K562 (cell line): ENCODE measurements at regions not wholly inside any gene's neighbourhood (a gene's known extent, or its start where the extent isn't known, plus 50 kb on each side); places are given as distances from the start of the nearest gene placed in this dataset.

ENCODE experiments used
- ATAC-seq: fragments of 200-7000 bp; cut with Tn5 transposase; 3 replicates; pipeline ENCODE4 v1.9.1; 2020; ENCODE audit warnings: moderate library complexity
- BruUV-seq: library from RNA; stranded (reverse); fragments of 400-500 nt; replicated peaks from 2 replicates; lab custom pipeline; 2021; lab: Mats Ljungman, UMichigan
- CTCF ChIA-PET: fragments of 300-600 bp; formaldehyde crosslinking; extraction: SDS; loops from one replicate; lab custom pipeline; 2021; ENCODE audit warnings: low intra/inter-chr PET ratio; lab: Yijun Ruan, JAX
- POLR2A ChIA-PET: fragments of 300-600, 350-650 bp; sonication (Branson Sonifier 250); formaldehyde crosslinking; extraction: SDS; loops from one replicate; lab custom pipeline; 2021; ENCODE audit warnings: antibody characterized with exemption, inconsistent platforms; lab: Yijun Ruan, JAX
- DNase-seq, 4 experiments: peaks; one replicate each; pipeline versions ENCODE4 v3.0.0 to v3.0.0-alpha.2; 2011 to 2018; ENCODE audit warnings: low spot score in 3 of 4, mixed read lengths in 3 of 4; ENCODE audit errors: extremely low read depth in 1 of 4
- FAIRE-seq: peaks from 2 replicates; lab custom pipeline; 2011; peaks lifted over from hg19 to GRCh38; lab: Jason Lieb, UNC
- H2AFZ ChIP-seq: 2 replicates; pipeline ENCODE4 v1.6.0; 2011; ENCODE audit warnings: low read depth, low read length, control low read depth, inconsistent platforms
- H3K27ac ChIP-seq: fragments of 200-600 bp; 3 replicates; pipeline ENCODE4 v1.8.0; 2011; ENCODE audit warnings: low read depth, mild to moderate bottlenecking, control low read depth, inconsistent platforms, low read length, moderate library complexity, mixed read lengths; ENCODE audit errors: extremely low read depth
- H3K27me3 ChIP-seq, 2 experiments: fragments of 300-600 bp in 1 of 2; 2 replicates in 1 of 2; 3 replicates in 1 of 2; pipeline versions ENCODE4 v1.6.0 to v1.8.0; 2011; ENCODE audit warnings: inconsistent platforms in 2 of 2, low read length in 2 of 2, mild to moderate bottlenecking in 1 of 2, mixed read lengths in 1 of 2, moderate library complexity in 1 of 2; ENCODE audit not compliant: control insufficient read depth in 2 of 2, insufficient read depth in 2 of 2
- H3K36me3 ChIP-seq: fragments of 300-600 bp; 3 replicates; pipeline ENCODE4 v1.8.0; 2011; ENCODE audit warnings: mild to moderate bottlenecking, low read length, inconsistent platforms; ENCODE audit not compliant: control insufficient read depth, insufficient read depth
- H3K4me1 ChIP-seq, 2 experiments: fragments of 200-600 bp in 1 of 2; replicated peaks in 1 of 2; 2 replicates in 1 of 2; 3 replicates in 1 of 2; pipeline versions ENCODE4 v1.5.1 to v1.8.0; 2011; ENCODE audit warnings: inconsistent platforms in 2 of 2, low read length in 2 of 2, mild to moderate bottlenecking in 1 of 2, mixed read lengths in 1 of 2, moderate library complexity in 1 of 2; ENCODE audit not compliant: control insufficient read depth in 2 of 2, insufficient read depth in 2 of 2
- H3K4me2 ChIP-seq: 2 replicates; pipeline ENCODE4 v1.6.1; 2011; ENCODE audit warnings: low read length, control low read depth, inconsistent platforms, mixed read lengths; ENCODE audit not compliant: insufficient read depth
- H3K4me3 ChIP-seq: fragments of 200-600 bp; sonication (generic), shearing (Covaris generic); 2 replicates; pipeline ENCODE4 v1.5.1; 2016; ENCODE audit warnings: control low read depth, inconsistent platforms
- H3K79me2 ChIP-seq: fragments of 200-600 bp; 3 replicates; pipeline ENCODE4 v1.8.0; 2011; ENCODE audit warnings: low read length, inconsistent platforms; ENCODE audit not compliant: control insufficient read depth, insufficient read depth
- H3K9ac ChIP-seq, 2 experiments: 2 replicates each; pipeline versions ENCODE4 v1.6.0 to v1.6.1; 2011; ENCODE audit warnings: low read depth in 2 of 2, low read length in 2 of 2, control low read depth in 1 of 2, inconsistent platforms in 1 of 2, mild to moderate bottlenecking in 1 of 2, mixed read lengths in 1 of 2; ENCODE audit not compliant: insufficient read depth in 1 of 2
- H3K9me1 ChIP-seq: one replicate; pipeline ENCODE4 v1.6.0; 2011; ENCODE audit warnings: inconsistent platforms, mild to moderate bottlenecking, low read length, moderate library complexity; ENCODE audit not compliant: control insufficient read depth, insufficient read depth
- H3K9me3 ChIP-seq: replicated peaks from 2 replicates; pipeline ENCODE4 v1.5.1; 2011; ENCODE audit warnings: low read depth, low read length, inconsistent platforms; ENCODE audit not compliant: control insufficient read depth, insufficient read depth
- H4K20me1 ChIP-seq: replicated peaks from 2 replicates; pipeline ENCODE4 v1.6.1; 2011; ENCODE audit warnings: low read length, inconsistent platforms, mixed read lengths; ENCODE audit not compliant: control insufficient read depth, insufficient read depth
- CBX5 ChIP-seq: IDR thresholded peaks from 2 replicates; pipeline ENCODE4 v1.6.1; 2014; ENCODE audit warnings: low read depth, borderline replicate concordance
- CHAMP1 ChIP-seq: fragments of 450-650 bp; IDR thresholded peaks from 2 replicates; pipeline ENCODE4 v1.6.1; 2016; ENCODE audit warnings: mild to moderate bottlenecking
- ETS1 ChIP-seq: conservative IDR thresholded peaks from 2 replicates; pipeline ENCODE4 v1.6.1; 2011; ENCODE audit warnings: low read depth, mild to moderate bottlenecking, low read length; ENCODE audit not compliant: control insufficient read depth
- FIP1L1 ChIP-seq: fragments of 200-400 bp; formaldehyde crosslinking; IDR thresholded peaks from 2 replicates; pipeline ENCODE4 v1.6.1; 2018; ENCODE audit warnings: mild to moderate bottlenecking, low read depth, low read length; ENCODE audit not compliant: poor library complexity, severe bottlenecking
- GATAD2A ChIP-seq: fragments of 450-650 bp; IDR thresholded peaks from 2 replicates; pipeline ENCODE4 v1.6.1; 2017
- GTF2A2 ChIP-seq: IDR thresholded peaks from 2 replicates; pipeline ENCODE4 v1.6.1; 2016; ENCODE audit warnings: mild to moderate bottlenecking, missing genetic modification characterization, missing compliant biosample characterization
- HLTF ChIP-seq: fragments of 450-650 bp; IDR thresholded peaks from 2 replicates; pipeline ENCODE4 v1.6.1; 2016
- HNRNPUL1 ChIP-seq: fragments of 200-400 bp; formaldehyde crosslinking; IDR thresholded peaks from 2 replicates; pipeline ENCODE4 v1.6.1; 2017; ENCODE audit warnings: low read length
- MAX ChIP-seq: sonication (generic); formaldehyde crosslinking; IDR thresholded peaks from 2 replicates; pipeline ENCODE4 v1.9.0; 2022; ENCODE audit warnings: mild to moderate bottlenecking, missing genetic modification reagents
- MYBL2 ChIP-seq, 2 experiments: fragments of 450-650 bp in 1 of 2; sonication (generic) in 1 of 2; formaldehyde crosslinking in 1 of 2; IDR thresholded peaks; 2 replicates each; pipeline versions ENCODE4 v1.6.1 to v1.8.1; 2017 to 2022; ENCODE audit warnings: borderline replicate concordance in 1 of 2, inconsistent platforms in 1 of 2, low read depth in 1 of 2, mild to moderate bottlenecking in 1 of 2, missing genetic modification reagents in 1 of 2, moderate library complexity in 1 of 2
- POLR3A ChIP-seq: IDR thresholded peaks from 2 replicates; pipeline ENCODE4 v1.6.1; 2011; ENCODE audit warnings: borderline replicate concordance, mild to moderate bottlenecking, moderate library complexity; ENCODE audit not compliant: insufficient read length, insufficient read depth; ENCODE audit errors: extremely low read depth
- SAP30 ChIP-seq: fragments of 200-600 bp; sonication (generic); IDR thresholded peaks from 2 replicates; pipeline ENCODE4 v1.6.1; 2012; ENCODE audit warnings: borderline replicate concordance, low read depth, mild to moderate bottlenecking, moderate library complexity, low read length, control low read depth, inconsistent platforms; ENCODE audit not compliant: insufficient read depth, poor library complexity, severe bottlenecking
- SMARCA5 ChIP-seq: fragments of 450-650 bp; IDR thresholded peaks from 2 replicates; pipeline ENCODE4 v1.6.1; 2016
- STAT5A ChIP-seq: IDR thresholded peaks from 2 replicates; pipeline ENCODE4 v1.6.1; 2012; ENCODE audit warnings: low read length, inconsistent platforms, borderline replicate concordance
- ZNF24 ChIP-seq: fragments of 450-650 bp; IDR thresholded peaks from 2 replicates; pipeline ENCODE4 v1.6.1; 2016
- ZNF639 ChIP-seq, 2 experiments: fragments of 200-800 bp in 1 of 2; sonication (Bioruptor generic) in 1 of 2; sonication (generic) in 1 of 2; formaldehyde crosslinking in 1 of 2; IDR thresholded peaks in 1 of 2; conservative IDR thresholded peaks in 1 of 2; 2 replicates each; pipeline versions ENCODE4 v1.5.0 to v1.6.1; 2016 to 2020; ENCODE audit warnings: missing compliant biosample characterization in 1 of 2, missing genetic modification characterization in 1 of 2, missing genetic modification reagents in 1 of 2
- ZNF696 ChIP-seq: fragments of 250-450 bp; sonication (Bioruptor Pico); conservative IDR thresholded peaks from 2 replicates; pipeline ENCODE4 v1.4.0; 2020; ENCODE audit warnings: mild to moderate bottlenecking, moderate library complexity
- WGBS: fragments of 100-300 bp; shearing (Covaris generic); methylation state at CpG from one replicate; pipeline ENCODE4 v1.1.6; 2016; ENCODE audit warnings: low coverage, mixed read lengths; ENCODE audit not compliant: insufficient coverage; ENCODE audit errors: missing lambda C conversion rate; 5-methylcytosine and 5-hydroxymethylcytosine counted together
- in situ Hi-C: fragments of 300-500 bp; cut with MboI; formaldehyde crosslinking; loops from 4 replicates; pipeline ENCODE4 v1.15.0; 2018; ENCODE audit warnings: inconsistent platforms, mixed read lengths
- intact Hi-C: fragments of 100-400 bp; cut with micrococcal nuclease; formaldehyde crosslinking; loops from 2 replicates; pipeline ENCODE4 v1.14.2; 2022

- in situ Hi-C loops: no loop called here
- no peaks in the 10 kb centered on the region for H3K9me3 ChIP-seq
- peaks cover 0 to 3% of the 10 kb centered on the region in 2 experiments; a peak in 1 of 5 replicates for H3K4me1 ChIP-seq
- ChIA-PET POLR2A (interaction anchor here (0.5 to 1.4 kb wide), 6 partner anchors 10 to 1141 kb away, joined by 3 to 4 read pairs (median 3); no protein-coding TSS in a partner anchor), CTCF (no interaction called here)
- H3K79me2 ChIP-seq: no peaks in the 10 kb centered on the region
- 0% methylated on average over 5 of the region's 5 CpGs for WGBS
- H3K9me1 ChIP-seq: no peaks in the 10 kb centered on the region
- H3K9ac ChIP-seq: no peak overlapping the region
- peaks cover 16 to 31% of the 10 kb centered on the region in 2 experiments for H3K27me3 ChIP-seq
- FAIRE-seq (no peak), ATAC-seq (no peak), DNase-seq (no peak)
- H4K20me1 ChIP-seq: no peaks in the 10 kb centered on the region
- H3K36me3 ChIP-seq: no peaks in the 10 kb centered on the region
- no peak overlapping the region for H3K4me2 ChIP-seq
- H3K4me3 ChIP-seq: no peak overlapping the region
- no TSS peak for BruUV-seq
- H2AFZ ChIP-seq: no peak overlapping the region
- intact Hi-C loops: no loop called here
- no peak overlapping the region for H3K27ac ChIP-seq
- TF ChIP-seq FIP1L1: no peak
- TF ChIP-seq HNRNPUL1: no peak
- TF ChIP-seq ZNF696: no peak
- TF ChIP-seq ZNF639 (CRISPR knock-in tag; conservative IDR thresholded peaks at IDR 0.05 in 1 of 2, IDR thresholded peaks at IDR 0.05 in 1 of 2): no peak
- TF ChIP-seq ZNF24: no peak
- no peak for TF ChIP-seq ETS1
- no peak for TF ChIP-seq GTF2A2 (tag)
- TF ChIP-seq MYBL2 (IDR thresholded peaks at IDR 0.05; ENCODE audit: low read depth): no peak
- TF ChIP-seq MYBL2 (CRISPR knock-in tag; IDR thresholded peaks at IDR 0.05; ENCODE audit: borderline replicate concordance): no peak
- no peak for TF ChIP-seq HLTF
- no peak for TF ChIP-seq GATAD2A
- TF ChIP-seq SAP30: no peak
- no peak for TF ChIP-seq MAX (CRISPR knock-in tag)
- TF ChIP-seq POLR3A: no peak
- no peak for TF ChIP-seq CBX5
- no peak for TF ChIP-seq STAT5A
- no peak for TF ChIP-seq SMARCA5
- TF ChIP-seq CHAMP1: no peak
Measured at GRCh38 chr21:39040494-39041110, 142.6 kb downstream of the PSMG1 start.
